SU-DHL-6 (cell line): ENCODE measurements at regions not wholly inside any gene's neighbourhood (a gene's known extent, or its start where the extent isn't known, plus 50 kb on each side); places are given as distances from the start of the nearest gene placed in this dataset.

Experiments
- H2AFZ ChIP-seq: fragments of 200-600 bp; sonication (generic); 2 replicates; pipeline ENCODE4 v1.6.1; 2014; ENCODE audit warnings: low read depth, mild to moderate bottlenecking, moderate library complexity, mixed read lengths, antibody characterized with exemption, low read length; ENCODE audit not compliant: severe bottlenecking
- H3F3A ChIP-seq: fragments of 200-600 bp; shearing (Covaris generic); 2 replicates; pipeline ENCODE4 v1.6.0; 2016; ENCODE audit warnings: antibody characterized with exemption, mild to moderate bottlenecking; ENCODE audit not compliant: insufficient read depth
- H3K27ac ChIP-seq: fragments of 200-600 bp; sonication (generic); 2 replicates; pipeline ENCODE4 v1.5.1; 2016; ENCODE audit warnings: low read depth, mild to moderate bottlenecking, low read length, moderate library complexity, mixed read lengths
- H3K27me3 ChIP-seq: fragments of 200-600 bp; sonication (generic), shearing (Covaris generic); 2 replicates; pipeline ENCODE4 v1.6.0; 2014; ENCODE audit warnings: mild to moderate bottlenecking, low read length
- H3K36me3 ChIP-seq: fragments of 200-600 bp; sonication (generic); 2 replicates; pipeline ENCODE4 v1.6.1; 2014; ENCODE audit warnings: mild to moderate bottlenecking, low read length, mixed read lengths
- H3K4me2 ChIP-seq: fragments of 300-600, 200-600 bp; shearing (Covaris generic), sonication (generic); 2 replicates; pipeline ENCODE4 v1.6.0; 2014; ENCODE audit warnings: low read length, low read depth, mild to moderate bottlenecking; ENCODE audit not compliant: poor library complexity, severe bottlenecking
- H3K4me3 ChIP-seq: fragments of 200-600 bp; sonication (generic); 2 replicates; pipeline ENCODE4 v1.5.1; 2014; ENCODE audit warnings: antibody characterized with exemption, low read length, mild to moderate bottlenecking, mixed read lengths; ENCODE audit not compliant: insufficient read depth, poor library complexity, severe bottlenecking
- H3K79me2 ChIP-seq: fragments of 200-600 bp; sonication (generic); 2 replicates; pipeline ENCODE4 v1.6.1; 2014; ENCODE audit warnings: mild to moderate bottlenecking, low read length, moderate library complexity; ENCODE audit not compliant: insufficient read depth
- H3K9ac ChIP-seq: fragments of 200-600 bp; sonication (generic); 2 replicates; pipeline ENCODE4 v1.7.0; 2014; ENCODE audit warnings: mild to moderate bottlenecking, low read length
- H3K9me2 ChIP-seq: fragments of 200-600 bp; sonication (generic); replicated peaks from 2 replicates; pipeline ENCODE4 v1.6.1; 2014; ENCODE audit warnings: low read length; ENCODE audit not compliant: insufficient read depth
- H3K9me3 ChIP-seq: fragments of 200-600 bp; sonication (generic); 2 replicates; pipeline ENCODE4 v1.6.1; 2014; ENCODE audit warnings: low read length, mixed read lengths; ENCODE audit not compliant: insufficient read depth
- H4K20me1 ChIP-seq: fragments of 200-600 bp; sonication (generic); 2 replicates; pipeline ENCODE4 v1.6.1; 2014; ENCODE audit warnings: low read depth, mild to moderate bottlenecking, antibody characterized with exemption, low read length, moderate library complexity, mixed read lengths
- CTCF ChIP-seq: fragments of 200-600 bp; sonication (generic); IDR thresholded peaks from one replicate; pipeline ENCODE4 v1.5.1; 2017; ENCODE audit warnings: antibody characterized with exemption, mild to moderate bottlenecking, low read length, moderate library complexity; ENCODE audit not compliant: insufficient read depth, poor library complexity, severe bottlenecking
- EZH2phosphoT487 ChIP-seq: fragments of 200-600 bp; sonication (generic), shearing (Covaris generic); conservative IDR thresholded peaks from 2 replicates; pipeline ENCODE4 v1.6.1; 2018; ENCODE audit warnings: mild to moderate bottlenecking, antibody characterized with exemption, low read length, moderate library complexity, mixed read lengths

- TF ChIP-seq CTCF (no peak), EZH2phosphoT487 (no peak)
- H3K27ac ChIP-seq: no peak overlapping the region
- no peaks in the 10 kb centered on the region for H3K27me3 ChIP-seq
- no peaks in the 10 kb centered on the region for H3K9me2 ChIP-seq
- H3K9me3 ChIP-seq: no peaks in the 10 kb centered on the region
- no peaks in the 10 kb centered on the region for H3K79me2 ChIP-seq
- H2AFZ ChIP-seq: no peak overlapping the region
- no peak overlapping the region for H3K9ac ChIP-seq
- no peaks in the 10 kb centered on the region for H3K36me3 ChIP-seq
- no peak overlapping the region for H3K4me3 ChIP-seq
- no peaks in the 10 kb centered on the region for H4K20me1 ChIP-seq
- H3K4me2 ChIP-seq: no peak overlapping the region
- no peaks in the 10 kb centered on the region for H3F3A ChIP-seq
Measured at GRCh38 chr1:55716151-55716550, 501.0 kb upstream of the USP24 start.

- Histone ChIP-seq H3K9ac (no peak overlapping the region), H3K4me3 (no peak overlapping the region), H3F3A (no peaks in the 10 kb centered on the region), H4K20me1 (no peaks in the 10 kb centered on the region), H3K9me3 (no peaks in the 10 kb centered on the region), H3K79me2 (no peaks in the 10 kb centered on the region), H3K36me3 (no peaks in the 10 kb centered on the region), H3K4me2 (no peak overlapping the region), H3K27me3 (no peaks in the 10 kb centered on the region), H2AFZ (no peak overlapping the region), H3K9me2 (no peaks in the 10 kb centered on the region), H3K27ac (no peak overlapping the region)
- TF ChIP-seq EZH2phosphoT487: no peak
Measured at GRCh38 chr1:55714230-55714629, 499.1 kb upstream of the USP24 start.

- Histone ChIP-seq H3K79me2 (no peaks in the 10 kb centered on the region), H3K36me3 (no peaks in the 10 kb centered on the region), H3K27ac (no peak overlapping the region), H3K4me2 (no peak overlapping the region), H4K20me1 (no peaks in the 10 kb centered on the region), H3F3A (no peaks in the 10 kb centered on the region), H3K9me3 (no peaks in the 10 kb centered on the region), H3K9ac (no peak overlapping the region), H3K9me2 (no peaks in the 10 kb centered on the region), H3K4me3 (no peak overlapping the region), H3K27me3 (no peaks in the 10 kb centered on the region), H2AFZ (no peak overlapping the region)
- no peak for TF ChIP-seq EZH2phosphoT487
- TF ChIP-seq CTCF: no peak
Measured at GRCh38 chr1:55713516-55713915, 498.4 kb upstream of the USP24 start.

- TF ChIP-seq EZH2phosphoT487 (no peak), CTCF (no peak)
- Histone ChIP-seq H3K27ac (no peak overlapping the region), H3K9ac (no peak overlapping the region), H3K9me3 (no peaks in the 10 kb centered on the region), H3K36me3 (no peaks in the 10 kb centered on the region), H2AFZ (no peak overlapping the region), H4K20me1 (no peaks in the 10 kb centered on the region), H3K9me2 (no peaks in the 10 kb centered on the region), H3F3A (no peaks in the 10 kb centered on the region), H3K79me2 (no peaks in the 10 kb centered on the region), H3K4me2 (no peak overlapping the region), H3K27me3 (no peaks in the 10 kb centered on the region), H3K4me3 (no peak overlapping the region)
Measured at GRCh38 chr1:55712148-55712547, 497.0 kb upstream of the USP24 start.
